ENCODE measurements at regions not wholly inside any gene's neighbourhood (a gene's known extent, or its start where the extent isn't known, plus 50 kb on each side); places are given as distances from the start of the nearest gene placed in this dataset.
"Not testable (repeated sequence)": the region's sequence is repeated elsewhere in the genome, so short reads cannot be mapped to it uniquely, and the experiment has no call there.

- no peak for DNase-seq
Observed at GRCh38 chr2:16207151-16207550, 266.8 kb downstream of the MYCN start.

- DNase-seq: no peak
Observed at GRCh38 chr2:16206191-16206944, 266.0 kb downstream of the MYCN start.

GRCh38 chr2:16205631-16206030, 265.3 kb downstream of the MYCN start:
- no peak for DNase-seq

- DNase-seq: no peak
Observed at GRCh38 chr2:16204886-16205620, 264.7 kb downstream of the MYCN start.

GRCh38 chr2:16204251-16204650, 263.9 kb downstream of the MYCN start:
- no peak for DNase-seq

- no peak for DNase-seq
Observed at GRCh38 chr2:16203691-16204090, 263.3 kb downstream of the MYCN start.

- DNase-seq: no peak
Observed at GRCh38 chr2:16203069-16203468, 262.7 kb downstream of the MYCN start.

- no peak for DNase-seq
Observed at GRCh38 chr2:16202266-16203020, 262.1 kb downstream of the MYCN start.

GRCh38 chr2:16201848-16202247, 261.5 kb downstream of the MYCN start:
- DNase-seq: no peak

- no peak for DNase-seq
Observed at GRCh38 chr2:16200554-16201193, 260.3 kb downstream of the MYCN start.

- DNase-seq: no peak
Observed at GRCh38 chr2:16199882-16200553, 259.7 kb downstream of the MYCN start.

- DNase-seq: not testable (repeated sequence)
Observed at GRCh38 chr2:16199241-16199640, 258.9 kb downstream of the MYCN start.

- DNase-seq: no peak
Observed at GRCh38 chr2:16198166-16198912, 258.0 kb downstream of the MYCN start.

GRCh38 chr2:16197504-16198147, 257.3 kb downstream of the MYCN start:
- DNase-seq: no peak

GRCh38 chr2:16196687-16197503, 256.5 kb downstream of the MYCN start:
- no peak for DNase-seq

- DNase-seq: no peak
Observed at GRCh38 chr2:16195681-16196070, 255.3 kb downstream of the MYCN start.

- no peak for DNase-seq
Observed at GRCh38 chr2:16194931-16195680, 254.8 kb downstream of the MYCN start.

- DNase-seq: no peak
Observed at GRCh38 chr2:16194530-16194929, 254.2 kb downstream of the MYCN start.

- DNase-seq: no peak
Observed at GRCh38 chr2:16194096-16194390, 253.7 kb downstream of the MYCN start.
